Endothelial cell (in vitro differentiated cells): ENCODE measurements at regions not wholly inside any gene's neighbourhood (a gene's known extent, or its start where the extent isn't known, plus 50 kb on each side); places are given as distances from the start of the nearest gene placed in this dataset.
A peak's percentile ranks its signal among the peaks of the same experiment; 100 is the strongest.

ENCODE experiments used
- DNase-seq: peaks from one replicate; pipeline ENCODE4 v3.0.0; 2021; ENCODE audit warnings: low spot score
- H3K27ac Mint-ChIP-seq: one replicate; pipeline ENCODE4 v1.8.0; 2021; ENCODE audit warnings: mixed read lengths, inconsistent platforms; ENCODE audit not compliant: unreplicated experiment
- H3K27me3 Mint-ChIP-seq: one replicate; pipeline ENCODE4 v1.8.0; 2021; ENCODE audit warnings: mild to moderate bottlenecking, moderate library complexity, mixed read lengths, inconsistent platforms; ENCODE audit not compliant: unreplicated experiment
- H3K36me3 Mint-ChIP-seq: one replicate; pipeline ENCODE4 v1.8.0; 2021; ENCODE audit warnings: mild to moderate bottlenecking, low read depth, mixed read lengths, inconsistent platforms; ENCODE audit not compliant: unreplicated experiment
- H3K4me1 Mint-ChIP-seq: one replicate; pipeline ENCODE4 v1.8.0; 2021; ENCODE audit warnings: mild to moderate bottlenecking, mixed read lengths, inconsistent platforms; ENCODE audit not compliant: unreplicated experiment
- H3K4me3 Mint-ChIP-seq: one replicate; pipeline ENCODE4 v1.8.0; 2021; ENCODE audit warnings: mild to moderate bottlenecking, mixed read lengths, inconsistent platforms; ENCODE audit not compliant: unreplicated experiment
- H3K9me3 Mint-ChIP-seq: one replicate; pipeline ENCODE4 v1.8.0; 2021; ENCODE audit warnings: mixed read lengths, inconsistent platforms; ENCODE audit not compliant: unreplicated experiment
- CTCF ChIP-seq: fragments of 200-600 bp; sonication (generic); IDR thresholded peaks from one replicate; pipeline ENCODE4 v1.5.0; 2021; ENCODE audit warnings: antibody characterized with exemption; ENCODE audit not compliant: unreplicated experiment

- no peaks in the 10 kb centered on the region for H3K9me3 Mint-ChIP-seq
These were observed 171.1 kb upstream of the GRB10 start for GRCh38 chr7:50953820-50954219.

DNA sequence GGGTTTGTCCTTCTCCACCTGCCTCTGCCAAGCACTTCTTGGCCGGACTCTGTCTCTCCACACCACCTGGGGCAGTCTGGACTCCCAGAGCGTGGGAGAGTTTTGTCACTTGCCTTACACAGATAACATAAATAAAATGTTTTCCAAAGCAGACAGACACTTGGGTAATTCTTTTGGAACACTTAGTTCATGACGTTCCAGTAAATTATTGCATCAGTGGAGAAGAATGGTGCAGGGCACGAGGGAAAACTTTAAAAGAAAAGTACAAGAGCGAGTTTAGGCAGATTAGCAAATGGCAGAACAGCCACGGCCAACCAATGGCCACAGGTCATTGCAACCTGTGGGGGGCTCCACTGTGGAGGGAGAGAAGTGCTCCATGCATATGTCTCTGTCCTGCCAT, 170.6 kb upstream of the GRB10 start:
- peaks cover 4% of the 10 kb centered on the region for H3K27me3 Mint-ChIP-seq
- no peak for DNase-seq
- peaks cover 32% of the 10 kb centered on the region for H3K4me1 Mint-ChIP-seq
- H3K4me3 Mint-ChIP-seq, result no peak overlapping the region
- no peak for TF ChIP-seq CTCF
- no peak overlapping the region for H3K27ac Mint-ChIP-seq
- H3K36me3 Mint-ChIP-seq, result peaks cover 13% of the 10 kb centered on the region
- no peaks in the 10 kb centered on the region for H3K9me3 Mint-ChIP-seq

More at GRCh38 chr7:50953820-50954219, 171.1 kb upstream of the GRB10 start:
- no peak for DNase-seq
- Mint-ChIP-seq H3K4me3 (peak overlapping the region; percentile 21), H3K27ac (no peak overlapping the region), H3K4me1 (peaks cover 33% of the 10 kb centered on the region), H3K36me3 (peaks cover 13% of the 10 kb centered on the region), H3K27me3 (peaks cover 4% of the 10 kb centered on the region)
- no peak for TF ChIP-seq CTCF

- Mint-ChIP-seq H3K9me3 (no peaks in the 10 kb centered on the region), H3K36me3 (peaks cover 13% of the 10 kb centered on the region), H3K4me3 (no peak overlapping the region), H3K27me3 (peaks cover 4% of the 10 kb centered on the region), H3K4me1 (peaks cover 25% of the 10 kb centered on the region), H3K27ac (no peak overlapping the region)
- no peak for TF ChIP-seq CTCF
- DNase-seq, result no peak
These were observed 169.8 kb upstream of the GRB10 start for GRCh38 chr7:50952544-50952943.

- Mint-ChIP-seq H3K36me3 (peaks cover 13% of the 10 kb centered on the region), H3K9me3 (no peaks in the 10 kb centered on the region), H3K27me3 (peaks cover 3% of the 10 kb centered on the region), H3K4me1 (peaks cover 23% of the 10 kb centered on the region), H3K4me3 (no peak overlapping the region), H3K27ac (no peak overlapping the region)
- no peak for DNase-seq
- TF ChIP-seq CTCF, result no peak
These were observed 169.4 kb upstream of the GRB10 start for GRCh38 chr7:50952120-50952519.

DNA sequence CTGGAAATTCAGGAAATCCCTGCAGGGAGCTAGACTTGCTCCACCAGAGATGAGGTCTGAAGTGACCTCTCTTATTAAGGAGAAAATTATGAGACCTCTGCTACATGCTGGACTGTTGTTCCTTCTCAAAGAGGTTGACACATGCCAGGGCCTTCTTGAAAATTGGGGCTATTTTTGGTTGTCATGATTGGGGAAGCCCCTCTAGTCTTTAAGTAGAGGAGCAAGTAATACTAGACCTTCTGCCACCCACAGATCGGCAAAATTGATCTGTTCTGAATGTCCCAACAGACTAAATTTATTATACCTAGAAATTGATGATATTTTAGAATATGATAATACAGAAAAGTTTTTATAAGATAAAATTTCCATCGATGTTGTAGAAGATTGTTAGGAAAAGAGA, 160.8 kb upstream of the GRB10 start:
- DNase-seq, result no peak
- Mint-ChIP-seq H3K9me3 (no peaks in the 10 kb centered on the region), H3K27me3 (no peaks in the 10 kb centered on the region), H3K27ac (no peak overlapping the region), H3K4me3 (no peak overlapping the region), H3K4me1 (no peaks in the 10 kb centered on the region), H3K36me3 (no peaks in the 10 kb centered on the region)
- TF ChIP-seq CTCF, result no peak
